ENCODE measurements at regions not wholly inside any gene's neighbourhood (a gene's known extent, or its start where the extent isn't known, plus 50 kb on each side); places are given as distances from the start of the nearest gene placed in this dataset.

DNA sequence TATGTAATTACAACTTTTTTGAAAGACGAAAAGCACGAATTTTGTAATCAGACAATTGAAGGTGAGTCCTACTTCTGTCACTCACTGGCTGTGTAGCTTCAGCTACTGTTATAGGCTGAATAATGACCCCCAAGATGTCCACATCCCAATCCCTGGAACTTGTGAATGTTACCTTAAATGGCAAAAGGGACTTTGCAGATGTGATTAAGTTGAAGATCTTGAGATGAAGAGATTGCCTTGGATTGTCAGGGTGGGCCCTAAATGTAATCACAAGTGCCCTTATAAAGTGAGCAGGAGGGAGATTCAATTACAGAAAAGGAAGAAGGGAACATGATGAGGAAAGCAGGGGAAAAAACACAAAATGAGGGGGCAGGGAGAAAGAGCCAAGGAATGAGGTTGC, 326.2 kb upstream of the MSX2 start:
- Histone ChIP-seq H3K36me3 (ENCODE audit: control insufficient read depth in 2 of 4, insufficient read depth in 4 of 4, low read length in 3 of 4) (no peaks in the 10 kb centered on the region), H3K23me2 (ENCODE audit: low read depth, low read length) (no peaks in the 10 kb centered on the region), H4K91ac (replicated peaks; ENCODE audit: insufficient read length, low read length) (no peak overlapping the region), H3K56ac (replicated peaks; ENCODE audit: insufficient read length, low read depth, low read length) (no peak overlapping the region), H3K18ac (ENCODE audit: extremely low read depth, low read length) (no peak overlapping the region), H3K4ac (replicated peaks; ENCODE audit: insufficient read length, low read depth, low read length) (no peak overlapping the region), H3K9ac (replicated peaks in 1 of 4; ENCODE audit: extremely low read depth in 1 of 4, low read depth in 3 of 4, low read length in 3 of 4) (no peak overlapping the region; a peak in 1 of 7 replicates), H3K27me3 (replicated peaks in 1 of 4; ENCODE audit: control insufficient read depth in 3 of 4, extremely low read depth in 1 of 4, insufficient read depth in 3 of 4, low read length in 3 of 4) (no peaks in the 10 kb centered on the region), H2BK120ac (replicated peaks; ENCODE audit: low read depth, low read length) (no peak overlapping the region), H3K27ac (ENCODE audit: low read depth, low read length) (no peak overlapping the region), H3K4me1 (replicated peaks in 1 of 4; ENCODE audit: control insufficient read depth in 3 of 4, insufficient read depth in 4 of 4, low read length in 3 of 4) (peaks cover 0 to 2% (median 0%) of the 10 kb centered on the region in 4 experiments; a peak in 1 of 7 replicates), H3K4me3 (ENCODE audit: extremely low read depth in 1 of 4, insufficient read depth in 2 of 4, low read depth in 3 of 4, low read length in 4 of 4) (no peak overlapping the region), H3K4me2 (ENCODE audit: insufficient read depth in 1 of 2, low read depth in 2 of 2, low read length in 2 of 2) (no peak overlapping the region), H2BK5ac (ENCODE audit: low read depth, low read length) (no peak overlapping the region), H2AFZ (ENCODE audit: low read length) (no peak overlapping the region), H2BK12ac (ENCODE audit: low read depth, low read length) (no peak overlapping the region), H2AK5ac (ENCODE audit: low read depth, low read length) (no peak overlapping the region), H4K8ac (ENCODE audit: extremely low read depth, insufficient read depth, low read length) (no peak overlapping the region), H3K9me3 (ENCODE audit: insufficient read depth in 2 of 2, low read depth in 1 of 2, low read length in 1 of 2) (no peaks in the 10 kb centered on the region), H3K79me2 (ENCODE audit: control insufficient read depth in 1 of 2, insufficient read depth in 2 of 2, low read length in 2 of 2) (no peaks in the 10 kb centered on the region), H3K79me1 (ENCODE audit: low read depth, low read length) (no peaks in the 10 kb centered on the region), H3K14ac (ENCODE audit: insufficient read length) (no peak overlapping the region), H4K5ac (ENCODE audit: insufficient read length, low read depth, low read length) (no peak overlapping the region), H4K20me1 (replicated peaks in 1 of 2; ENCODE audit: control insufficient read depth in 1 of 2, insufficient read depth in 2 of 2, low read length in 2 of 2) (no peaks in the 10 kb centered on the region), H2BK20ac (ENCODE audit: low read length) (no peak overlapping the region), H2BK15ac (ENCODE audit: low read length) (no peak overlapping the region), H3K23ac (ENCODE audit: insufficient read length) (no peak overlapping the region)
- CTCF ChIA-PET (ENCODE audit: partially characterized antibody): interaction anchor here (0.8 to 1.7 kb wide), 3 partner anchors 8 to 21 kb away, joined by 3 to 6 read pairs (median 4); no protein-coding TSS in a partner anchor
- TF ChIP-seq NANOG (IDR thresholded peaks at IDR 0.05; ENCODE audit: insufficient read depth, low read depth, low read length, poor library complexity, severe bottlenecking) (no peak), BRCA1 (IDR thresholded peaks at IDR 0.05; ENCODE audit: low read depth, low read length) (no peak), PHF8 (conservative IDR thresholded peaks at IDR 0.05; ENCODE audit: low read depth, low read length) (no peak), CREB1 (IDR thresholded peaks at IDR 0.05) (no peak), RBBP5 (IDR thresholded peaks at IDR 0.05; ENCODE audit: borderline replicate concordance, low read depth, low read length) (no peak), RFX5 (IDR thresholded peaks at IDR 0.05; ENCODE audit: borderline replicate concordance, low read depth, low read length) (no peak), SAP30 (IDR thresholded peaks at IDR 0.05; ENCODE audit: insufficient read depth, insufficient replicate concordance, low read length) (no peak)
- TF ChIP-seq, protein P1, sequence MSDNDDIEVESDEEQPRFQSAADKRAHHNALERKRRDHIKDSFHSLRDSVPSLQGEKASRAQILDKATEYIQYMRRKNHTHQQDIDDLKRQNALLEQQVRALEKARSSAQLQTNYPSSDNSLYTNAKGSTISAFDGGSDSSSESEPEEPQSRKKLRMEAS (IDR thresholded peaks at IDR 0.05): no peak
- WGBS, 2 experiments (ENCODE audit: extremely low coverage in 1 of 2, insufficient coverage in 1 of 2, insufficient read length in 1 of 2, insufficient replicate concordance in 2 of 2, low coverage in 1 of 2, low lambda C conversion rate in 2 of 2, missing lambda C conversion rate in 1 of 2): 78% methylated on average over 2 of the region's 2 CpGs; no CpG with 5 or more reads in 1 of the 2 experiments
- FAIRE-seq (no peak), DNase-seq (ENCODE audit: low read depth in 1 of 2, low spot score in 2 of 2) (no peak)
- POLR2A ChIA-PET (ENCODE audit: partially characterized antibody): no interaction called here
